ENCODE measurements at regions not wholly inside any gene's neighbourhood (a gene's known extent, or its start where the extent isn't known, plus 50 kb on each side); places are given as distances from the start of the nearest gene placed in this dataset.

DNA sequence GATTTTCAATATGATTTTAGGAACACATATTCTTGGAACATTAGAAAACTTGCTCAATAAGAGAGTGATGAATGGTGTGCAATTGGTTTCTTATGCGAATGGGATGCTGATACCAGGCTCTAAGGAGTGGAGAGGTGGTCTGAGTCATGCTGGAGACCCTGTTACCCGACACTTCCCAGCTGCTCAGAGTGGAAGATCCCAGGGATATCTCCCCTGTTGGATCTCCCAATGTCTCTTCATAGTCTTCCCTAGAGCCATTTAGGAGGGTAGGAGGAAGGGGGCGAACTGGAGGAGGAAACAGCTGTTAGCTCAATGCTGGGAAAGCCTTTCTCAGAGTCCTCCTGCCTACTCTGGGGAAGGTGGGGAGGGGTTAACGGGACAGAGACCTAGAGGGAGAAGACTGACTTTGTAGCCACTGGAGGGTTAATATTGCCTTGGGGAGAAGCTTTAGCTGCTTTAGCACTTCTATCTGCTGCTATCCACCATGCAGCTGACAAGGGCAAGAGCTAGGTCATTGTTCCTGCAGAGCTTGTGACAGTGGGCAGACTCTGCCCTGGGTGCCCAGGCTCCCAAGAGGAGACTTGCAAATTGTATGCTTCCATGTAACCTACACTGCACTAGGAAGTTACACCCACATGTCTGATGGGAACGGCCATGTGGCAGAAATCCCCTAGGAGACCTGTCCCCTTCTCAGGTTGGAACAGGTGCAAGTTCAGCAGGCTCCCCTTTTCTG lies 301.0 kb downstream of the GADD45G start:
- ChIA-PET POLR2A (no interaction called here), CTCF (interaction anchor here (0.5 kb wide), 1 partner anchor 79 kb away, joined by 3 read pairs; no protein-coding TSS in a partner anchor), RAD21 (ENCODE audit: low non-redundant PET in 1 of 2, low total read pairs in 2 of 2, uncharacterized antibody in 2 of 2, unreplicated experiment in 2 of 2) (no interaction called here)
- ATAC-seq = no peak
- no peaks in the 10 kb centered on the region for H4K20me1 ChIP-seq (ENCODE audit: insufficient read depth)
- H3K79me2 ChIP-seq (ENCODE audit: insufficient read depth, low read length) = no peaks in the 10 kb centered on the region
- no peaks in the 10 kb centered on the region for H3K9me3 ChIP-seq (ENCODE audit: control insufficient read depth in 1 of 2, insufficient read depth in 1 of 2, low read depth in 1 of 2, low read length in 2 of 2)
- intact Hi-C loops (cut with micrococcal nuclease) = loop anchor here (10.0 kb wide), 1 partner anchor 1111 kb away; no protein-coding TSS in a partner anchor
- no peaks in the 10 kb centered on the region for H3K4me1 ChIP-seq (ENCODE audit: control insufficient read depth in 1 of 2, insufficient read depth in 2 of 2, low read length in 2 of 2)
- TF ChIP-seq CEBPB (IDR thresholded peaks at IDR 0.05; ENCODE audit: low read depth) = no peak
- no peak for TF ChIP-seq SIN3A (IDR thresholded peaks at IDR 0.05; ENCODE audit: low read depth)
- no peak for TF ChIP-seq EZH2 (IDR thresholded peaks at IDR 0.05)
- TF ChIP-seq REST (IDR thresholded peaks at IDR 0.05; ENCODE audit: low read depth) = no peak
- no peaks in the 10 kb centered on the region for H3K9me2 ChIP-seq (ENCODE audit: insufficient read depth)
- no peak for DNase-seq (ENCODE audit: low read depth, low spot score)
- H3K4me3 ChIP-seq (replicated peaks in 1 of 2; ENCODE audit: low read depth in 1 of 2, low read length in 2 of 2) = no peak overlapping the region
- H3K27ac ChIP-seq (ENCODE audit: low read depth, low read length) = no peak overlapping the region
- no peaks in the 10 kb centered on the region for H3K36me3 ChIP-seq (ENCODE audit: control insufficient read depth in 1 of 2, insufficient read depth in 2 of 2, low read length in 2 of 2)
- H2AFZ ChIP-seq (ENCODE audit: low read depth, low read length, poor library complexity, severe bottlenecking) = no peak overlapping the region
- H3K27me3 ChIP-seq (ENCODE audit: insufficient read depth, low read length) = peaks cover 29% of the 10 kb centered on the region; the same call in 1 of the 2 replicates
- no peak overlapping the region for H3K9ac ChIP-seq (ENCODE audit: low read length)
- no TSS peak for BruUV-seq (replicated peaks)
- no peak overlapping the region for H3K4me2 ChIP-seq (ENCODE audit: low read length)
